G401 (cell line): ENCODE measurements at regions not wholly inside any gene's neighbourhood (a gene's known extent, or its start where the extent isn't known, plus 50 kb on each side); places are given as distances from the start of the nearest gene placed in this dataset.
A peak's percentile ranks its signal among the peaks of the same experiment; 100 is the strongest.

Source experiments
- DNase-seq: peaks from one replicate; pipeline ENCODE4 v3.0.0-alpha.2; 2015; ENCODE audit warnings: low spot score
- in situ Hi-C: cut with HindIII; loops from 2 replicates; pipeline ENCODE4 v1.10.0; 2016; ENCODE audit warnings: low sequenced_read_pairs, mixed read lengths

- in situ Hi-C loops = no loop called here
- no peak for DNase-seq
Measured at GRCh38 chr11:29438815-29439214, 578.0 kb downstream of the KCNA4 start.

- in situ Hi-C loops = no loop called here
- DNase-seq = no peak
Measured at GRCh38 chr11:29435421-29435820, 581.4 kb downstream of the KCNA4 start.

- peak; percentile 13 for DNase-seq
- in situ Hi-C loops = no loop called here
Measured at GRCh38 chr11:29432719-29433325, 584.0 kb downstream of the KCNA4 start.

GRCh38 chr11:29405305-29405704 is 611.5 kb downstream of the KCNA4 start:
- DNase-seq = no peak
- in situ Hi-C loops = no loop called here

- DNase-seq = no peak
- in situ Hi-C loops = no loop called here
Measured at GRCh38 chr11:29395555-29396072, 621.2 kb downstream of the KCNA4 start.

GRCh38 chr11:29389793-29390192 is 627.0 kb downstream of the KCNA4 start:
- in situ Hi-C loops = no loop called here
- DNase-seq = no peak

GRCh38 chr11:29373725-29374124 is 643.1 kb downstream of the KCNA4 start:
- no peak for DNase-seq
- in situ Hi-C loops = no loop called here

- DNase-seq = no peak
- in situ Hi-C loops = no loop called here
Measured at GRCh38 chr11:29368126-29368525, 648.7 kb downstream of the KCNA4 start.

GRCh38 chr11:29364006-29364405 is 652.8 kb downstream of the KCNA4 start:
- DNase-seq = no peak
- in situ Hi-C loops = no loop called here

GRCh38 chr11:29361369-29361768 is 655.5 kb downstream of the KCNA4 start:
- no peak for DNase-seq
- in situ Hi-C loops = no loop called here

GRCh38 chr11:29353833-29354232 is 663.0 kb downstream of the KCNA4 start:
- in situ Hi-C loops = no loop called here
- no peak for DNase-seq

- no peak for DNase-seq
- in situ Hi-C loops = no loop called here
Measured at GRCh38 chr11:29352273-29352795, 664.5 kb downstream of the KCNA4 start.

GRCh38 chr11:29351301-29351873 is 665.4 kb downstream of the KCNA4 start:
- DNase-seq = no peak
- in situ Hi-C loops = no loop called here

- DNase-seq = peak; percentile 27
- in situ Hi-C loops = no loop called here
Measured at GRCh38 chr11:29343465-29344333, 673.1 kb downstream of the KCNA4 start.

GRCh38 chr11:29336727-29337575 is 679.9 kb downstream of the KCNA4 start:
- no peak for DNase-seq
- in situ Hi-C loops = no loop called here

- no peak for DNase-seq
- in situ Hi-C loops = no loop called here
Measured at GRCh38 chr11:29334776-29335130, 682.1 kb downstream of the KCNA4 start.

GRCh38 chr11:29333993-29334775 is 682.6 kb downstream of the KCNA4 start:
- peak; percentile 11 for DNase-seq
- in situ Hi-C loops = no loop called here

- in situ Hi-C loops = no loop called here
- DNase-seq = no peak
Measured at GRCh38 chr11:29331451-29332010, 685.3 kb downstream of the KCNA4 start.
